Keratinocyte (primary cell): ENCODE measurements at regions not wholly inside any gene's neighbourhood (a gene's known extent, or its start where the extent isn't known, plus 50 kb on each side); places are given as distances from the start of the nearest gene placed in this dataset.

Experiments
- EZH2 ChIP-seq: IDR thresholded peaks from one replicate; pipeline ENCODE4 v1.6.1; 2012; ENCODE audit warnings: inconsistent platforms, mild to moderate bottlenecking, low read length, moderate library complexity
- TF ChIP-seq, protein P1 (sequence below), 3 experiments: IDR thresholded peaks in 1 of 3; conservative IDR thresholded peaks in 1 of 3; optimal IDR thresholded peaks in 1 of 3; 2 replicates in 2 of 3; 3 replicates in 1 of 3; pipeline versions ENCODE3 to v1.5.1; 2011; ENCODE audit warnings: low read length in 3 of 3, mild to moderate bottlenecking in 3 of 3, moderate library complexity in 2 of 3, control low read depth in 1 of 3, inconsistent platforms in 1 of 3; ENCODE audit not compliant: insufficient read depth in 2 of 3; ENCODE audit errors: extremely low read depth in 1 of 3

DNA sequence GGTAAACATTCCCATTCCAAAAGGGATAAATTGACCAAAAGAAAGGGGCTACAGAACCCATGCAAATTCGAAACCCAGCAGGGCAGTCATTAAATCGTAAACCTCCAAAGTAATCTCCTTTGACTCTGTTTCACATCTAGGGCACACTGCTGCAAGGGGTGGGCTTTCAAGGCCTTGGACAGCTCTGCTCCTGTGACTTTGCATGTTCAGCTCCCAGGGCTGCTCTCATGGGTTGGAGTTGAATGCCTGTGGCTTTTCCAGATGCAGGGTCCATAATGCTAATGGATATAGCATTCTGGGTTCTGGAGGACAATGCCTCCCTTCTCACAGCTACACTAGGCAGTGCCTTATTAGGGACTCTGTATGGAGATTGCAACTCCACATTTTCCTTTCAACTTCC lies 211.9 kb upstream of the MANEA start:
- TF ChIP-seq, protein P1, sequence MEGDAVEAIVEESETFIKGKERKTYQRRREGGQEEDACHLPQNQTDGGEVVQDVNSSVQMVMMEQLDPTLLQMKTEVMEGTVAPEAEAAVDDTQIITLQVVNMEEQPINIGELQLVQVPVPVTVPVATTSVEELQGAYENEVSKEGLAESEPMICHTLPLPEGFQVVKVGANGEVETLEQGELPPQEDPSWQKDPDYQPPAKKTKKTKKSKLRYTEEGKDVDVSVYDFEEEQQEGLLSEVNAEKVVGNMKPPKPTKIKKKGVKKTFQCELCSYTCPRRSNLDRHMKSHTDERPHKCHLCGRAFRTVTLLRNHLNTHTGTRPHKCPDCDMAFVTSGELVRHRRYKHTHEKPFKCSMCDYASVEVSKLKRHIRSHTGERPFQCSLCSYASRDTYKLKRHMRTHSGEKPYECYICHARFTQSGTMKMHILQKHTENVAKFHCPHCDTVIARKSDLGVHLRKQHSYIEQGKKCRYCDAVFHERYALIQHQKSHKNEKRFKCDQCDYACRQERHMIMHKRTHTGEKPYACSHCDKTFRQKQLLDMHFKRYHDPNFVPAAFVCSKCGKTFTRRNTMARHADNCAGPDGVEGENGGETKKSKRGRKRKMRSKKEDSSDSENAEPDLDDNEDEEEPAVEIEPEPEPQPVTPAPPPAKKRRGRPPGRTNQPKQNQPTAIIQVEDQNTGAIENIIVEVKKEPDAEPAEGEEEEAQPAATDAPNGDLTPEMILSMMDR (optimal IDR thresholded peaks at IDR 0.05 in 1 of 3, IDR thresholded peaks at IDR 0.05 in 1 of 3, conservative IDR thresholded peaks at IDR 0.05 in 1 of 3; ENCODE audit: extremely low read depth in 1 of 3, insufficient read depth in 2 of 3, low read length in 3 of 3) = no peak
- TF ChIP-seq EZH2 = no peak
